Neural crest cell (in vitro differentiated cells): ENCODE measurements at regions not wholly inside any gene's neighbourhood (a gene's known extent, or its start where the extent isn't known, plus 50 kb on each side); places are given as distances from the start of the nearest gene placed in this dataset.

Experiments used
- DNase-seq: peaks from one replicate; pipeline ENCODE4 v3.0.0; 2021; ENCODE audit warnings: low read depth, mixed read lengths, low spot score
- H3K27ac Mint-ChIP-seq: one replicate; pipeline ENCODE4 v1.8.0; 2021; ENCODE audit warnings: mild to moderate bottlenecking, mixed read lengths; ENCODE audit not compliant: unreplicated experiment
- H3K27me3 Mint-ChIP-seq: 2 replicates; pipeline ENCODE4 v1.8.0; 2021; ENCODE audit warnings: low read depth, mild to moderate bottlenecking, mixed read lengths
- H3K36me3 Mint-ChIP-seq: 2 replicates; pipeline ENCODE4 v1.8.0; 2021; ENCODE audit warnings: low read depth, mild to moderate bottlenecking, mixed read lengths
- H3K4me1 Mint-ChIP-seq: 2 replicates; pipeline ENCODE4 v1.8.0; 2021; ENCODE audit warnings: mixed read lengths
- H3K4me3 Mint-ChIP-seq: one replicate; pipeline ENCODE4 v1.8.0; 2021; ENCODE audit warnings: mild to moderate bottlenecking, mixed read lengths
- H3K9me3 Mint-ChIP-seq: 2 replicates; pipeline ENCODE4 v1.8.0; 2021; ENCODE audit warnings: mixed read lengths
- TF ChIP-seq, protein P1 (sequence below): fragments of 200-600 bp; sonication (generic); conservative IDR thresholded peaks from 2 replicates; pipeline ENCODE4 v1.5.0; 2021; ENCODE audit warnings: antibody characterized with exemption, mild to moderate bottlenecking

DNA sequence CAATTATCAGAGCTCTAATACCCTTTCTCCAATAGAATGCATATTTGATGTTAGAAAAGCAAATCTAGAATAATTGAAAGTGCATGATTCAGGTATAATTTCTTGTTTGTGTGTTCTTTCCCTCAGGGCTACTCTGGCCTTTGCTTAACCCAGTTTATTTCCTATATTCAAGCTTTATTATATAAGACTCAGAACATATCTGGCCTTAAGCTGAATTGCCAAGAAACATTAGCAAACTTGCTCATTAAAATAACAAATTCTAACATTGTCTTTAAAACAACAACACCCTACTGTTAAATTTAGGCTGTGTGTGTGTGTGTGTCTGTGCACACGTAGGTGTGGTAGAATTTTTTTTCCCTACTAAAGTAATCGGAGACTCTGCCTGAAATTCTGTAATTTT is 426.5 kb downstream of the UTRN start:
- H3K36me3 Mint-ChIP-seq = peaks cover 3% of the 10 kb centered on the region
- no peaks in the 10 kb centered on the region for H3K27me3 Mint-ChIP-seq
- peaks cover 17% of the 10 kb centered on the region for H3K4me1 Mint-ChIP-seq
- no peak for DNase-seq
- no peak overlapping the region for H3K4me3 Mint-ChIP-seq
- TF ChIP-seq, protein P1, sequence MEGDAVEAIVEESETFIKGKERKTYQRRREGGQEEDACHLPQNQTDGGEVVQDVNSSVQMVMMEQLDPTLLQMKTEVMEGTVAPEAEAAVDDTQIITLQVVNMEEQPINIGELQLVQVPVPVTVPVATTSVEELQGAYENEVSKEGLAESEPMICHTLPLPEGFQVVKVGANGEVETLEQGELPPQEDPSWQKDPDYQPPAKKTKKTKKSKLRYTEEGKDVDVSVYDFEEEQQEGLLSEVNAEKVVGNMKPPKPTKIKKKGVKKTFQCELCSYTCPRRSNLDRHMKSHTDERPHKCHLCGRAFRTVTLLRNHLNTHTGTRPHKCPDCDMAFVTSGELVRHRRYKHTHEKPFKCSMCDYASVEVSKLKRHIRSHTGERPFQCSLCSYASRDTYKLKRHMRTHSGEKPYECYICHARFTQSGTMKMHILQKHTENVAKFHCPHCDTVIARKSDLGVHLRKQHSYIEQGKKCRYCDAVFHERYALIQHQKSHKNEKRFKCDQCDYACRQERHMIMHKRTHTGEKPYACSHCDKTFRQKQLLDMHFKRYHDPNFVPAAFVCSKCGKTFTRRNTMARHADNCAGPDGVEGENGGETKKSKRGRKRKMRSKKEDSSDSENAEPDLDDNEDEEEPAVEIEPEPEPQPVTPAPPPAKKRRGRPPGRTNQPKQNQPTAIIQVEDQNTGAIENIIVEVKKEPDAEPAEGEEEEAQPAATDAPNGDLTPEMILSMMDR = no peak
- no peaks in the 10 kb centered on the region for H3K9me3 Mint-ChIP-seq
- H3K27ac Mint-ChIP-seq = no peak overlapping the region

DNA sequence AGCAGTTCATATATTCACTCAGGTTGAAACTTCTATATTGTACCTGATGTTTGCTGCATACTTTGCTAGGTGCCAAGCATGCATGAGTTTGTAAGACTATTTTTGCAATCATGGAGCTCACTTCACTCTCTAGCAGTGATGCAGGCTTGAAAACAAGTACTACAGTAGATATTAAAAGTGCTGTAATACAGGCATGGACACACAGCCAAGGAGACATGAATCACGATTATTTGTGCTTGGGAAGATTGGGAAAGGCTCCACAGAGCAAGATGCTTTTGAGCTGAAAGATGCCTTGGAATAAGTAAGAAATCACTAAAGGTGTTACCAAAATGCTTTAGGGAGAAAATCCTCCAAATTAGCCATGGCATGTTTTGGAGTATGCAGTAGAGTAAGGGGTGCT is 427.4 kb downstream of the UTRN start:
- H3K27me3 Mint-ChIP-seq = no peaks in the 10 kb centered on the region
- peaks cover 3% of the 10 kb centered on the region for H3K36me3 Mint-ChIP-seq
- no peak for DNase-seq
- H3K4me1 Mint-ChIP-seq = peaks cover 17% of the 10 kb centered on the region
- H3K27ac Mint-ChIP-seq = no peak overlapping the region
- no peaks in the 10 kb centered on the region for H3K9me3 Mint-ChIP-seq
- TF ChIP-seq, protein P1 = no peak
- no peak overlapping the region for H3K4me3 Mint-ChIP-seq

DNA sequence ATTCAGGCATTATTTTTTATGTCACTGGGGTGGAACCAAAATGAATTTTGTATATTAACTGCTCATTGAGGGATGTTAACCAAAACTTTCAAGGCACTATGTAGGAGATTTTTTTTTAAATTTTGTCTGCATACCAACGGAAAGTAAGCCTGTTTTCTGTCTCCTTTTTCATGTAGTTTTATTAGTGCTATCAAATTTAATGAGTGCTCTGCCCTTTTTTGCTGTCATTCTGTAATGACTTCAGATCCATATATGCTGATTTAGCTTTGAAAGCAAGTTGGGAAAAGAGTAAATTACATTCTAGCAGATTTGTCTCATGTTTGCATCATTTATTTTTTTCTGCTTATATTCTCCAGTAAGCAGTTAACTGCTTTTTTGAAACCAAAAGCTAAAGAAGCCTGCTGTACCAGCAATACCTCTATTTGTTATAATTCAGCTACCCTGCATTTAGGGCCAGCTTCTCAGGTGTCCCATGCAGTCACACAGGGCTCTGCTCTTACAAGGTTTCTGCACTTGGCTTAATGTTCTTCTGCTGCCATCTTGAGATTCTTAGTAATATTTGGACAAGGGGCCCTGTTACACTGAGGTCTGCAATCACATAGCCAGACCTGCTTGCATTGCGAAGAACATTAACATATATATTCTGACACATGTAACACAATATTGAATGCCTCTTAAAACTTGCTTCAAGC is 429.0 kb downstream of the UTRN start:
- H3K4me1 Mint-ChIP-seq = peaks cover 9% of the 10 kb centered on the region
- H3K9me3 Mint-ChIP-seq = no peaks in the 10 kb centered on the region
- no peaks in the 10 kb centered on the region for H3K36me3 Mint-ChIP-seq
- no peak for DNase-seq
- TF ChIP-seq, protein P1 = no peak
- H3K27me3 Mint-ChIP-seq = no peaks in the 10 kb centered on the region
- H3K27ac Mint-ChIP-seq = no peak overlapping the region
- H3K4me3 Mint-ChIP-seq = no peak overlapping the region

DNA sequence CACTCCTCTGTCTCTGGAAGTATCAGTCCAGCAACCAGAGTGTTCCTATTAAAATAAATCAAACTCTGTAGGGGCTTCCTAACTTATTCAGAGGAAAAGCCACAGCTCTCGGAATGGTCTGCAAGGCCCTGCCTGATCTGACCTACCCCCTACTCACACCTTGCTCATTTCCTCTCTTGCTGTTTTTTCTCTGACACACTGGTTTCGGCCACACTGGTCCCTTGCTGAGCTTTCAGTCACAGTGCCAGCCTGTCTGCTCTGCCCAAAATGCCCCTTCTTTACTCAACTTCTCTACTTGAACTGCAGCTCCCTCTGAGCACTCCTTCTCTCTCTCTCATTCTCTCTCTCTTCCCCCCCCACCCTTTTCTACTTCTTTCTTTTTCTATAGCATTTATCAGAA is 430.2 kb downstream of the UTRN start:
- Mint-ChIP-seq H3K36me3 (no peaks in the 10 kb centered on the region), H3K4me3 (no peak overlapping the region), H3K27ac (no peak overlapping the region), H3K4me1 (peaks cover 9% of the 10 kb centered on the region), H3K9me3 (no peaks in the 10 kb centered on the region), H3K27me3 (no peaks in the 10 kb centered on the region)
- DNase-seq = no peak
- TF ChIP-seq, protein P1 = no peak

DNA sequence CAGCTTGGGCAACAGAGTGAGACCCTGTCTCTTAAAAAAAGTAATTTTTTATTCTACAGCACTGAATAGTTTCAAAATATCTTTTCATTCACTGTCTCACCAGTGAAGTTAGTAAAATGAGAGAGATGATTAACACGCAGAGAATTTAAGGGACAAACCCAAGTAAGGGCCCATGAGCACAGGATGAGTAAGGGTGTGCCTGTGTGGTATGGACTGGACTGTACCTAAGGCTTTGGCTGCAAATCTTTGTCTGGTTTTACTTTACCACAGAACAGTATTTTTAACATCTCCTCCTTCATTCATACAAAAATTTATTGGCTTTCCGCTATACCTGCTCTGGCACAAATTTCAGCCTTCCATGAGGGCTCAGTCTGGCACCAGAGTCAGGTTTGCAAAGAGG is 433.3 kb downstream of the UTRN start:
- no peak for DNase-seq
- H3K9me3 Mint-ChIP-seq = peaks cover 2% of the 10 kb centered on the region
- no peaks in the 10 kb centered on the region for H3K36me3 Mint-ChIP-seq
- TF ChIP-seq, protein P1 = no peak
- H3K4me1 Mint-ChIP-seq = peaks cover 9% of the 10 kb centered on the region
- no peak overlapping the region for H3K4me3 Mint-ChIP-seq
- H3K27ac Mint-ChIP-seq = no peak overlapping the region
- H3K27me3 Mint-ChIP-seq = no peaks in the 10 kb centered on the region
